ENCODE measurements at regions not wholly inside any gene's neighbourhood (a gene's known extent, or its start where the extent isn't known, plus 50 kb on each side); places are given as distances from the start of the nearest gene placed in this dataset.

GRCh38 chr2:7131261-7131660 lies 214.0 kb downstream of the RNF144A start:
- Mint-ChIP-seq H3K4me3 (no peak overlapping the region), H3K9me3 (no peaks in the 10 kb centered on the region), H3K27me3 (ENCODE audit: low read depth) (no peaks in the 10 kb centered on the region), H3K36me3 (ENCODE audit: low read depth) (peaks cover 3% of the 10 kb centered on the region), H3K27ac (no peak overlapping the region), H3K4me1 (peaks cover 6% of the 10 kb centered on the region)
- TF ChIP-seq CTCF (IDR thresholded peaks at IDR 0.05; ENCODE audit: unreplicated experiment in 3 of 3), result no peak

GRCh38 chr2:7132753-7133152 lies 215.5 kb downstream of the RNF144A start:
- Mint-ChIP-seq H3K4me3 (no peak overlapping the region), H3K9me3 (no peaks in the 10 kb centered on the region), H3K27ac (no peak overlapping the region), H3K27me3 (ENCODE audit: low read depth) (no peaks in the 10 kb centered on the region), H3K36me3 (ENCODE audit: low read depth) (peaks cover 3% of the 10 kb centered on the region), H3K4me1 (peaks cover 6% of the 10 kb centered on the region)
- TF ChIP-seq CTCF (IDR thresholded peaks at IDR 0.05; ENCODE audit: unreplicated experiment in 3 of 3), result no peak

GRCh38 chr2:7133521-7133920 lies 216.3 kb downstream of the RNF144A start:
- no peaks in the 10 kb centered on the region for H3K27me3 Mint-ChIP-seq (ENCODE audit: low read depth)
- no peak for TF ChIP-seq CTCF (IDR thresholded peaks at IDR 0.05; ENCODE audit: unreplicated experiment in 3 of 3)
- no peak overlapping the region for H3K4me3 Mint-ChIP-seq
- peaks cover 1% of the 10 kb centered on the region for H3K36me3 Mint-ChIP-seq (ENCODE audit: low read depth)
- H3K4me1 Mint-ChIP-seq, result peaks cover 6% of the 10 kb centered on the region
- no peak overlapping the region for H3K27ac Mint-ChIP-seq
- H3K9me3 Mint-ChIP-seq, result no peaks in the 10 kb centered on the region

GRCh38 chr2:7140306-7140705 lies 223.1 kb downstream of the RNF144A start:
- Mint-ChIP-seq H3K27ac (no peak overlapping the region), H3K9me3 (peaks cover 19% of the 10 kb centered on the region), H3K4me3 (no peak overlapping the region), H3K27me3 (ENCODE audit: low read depth) (no peaks in the 10 kb centered on the region), H3K4me1 (no peaks in the 10 kb centered on the region), H3K36me3 (ENCODE audit: low read depth) (peaks cover 8% of the 10 kb centered on the region)
- TF ChIP-seq CTCF (IDR thresholded peaks at IDR 0.05; ENCODE audit: unreplicated experiment in 3 of 3), result no peak

- H3K9me3 Mint-ChIP-seq, result peaks cover 13% of the 10 kb centered on the region
- H3K4me1 Mint-ChIP-seq, result no peaks in the 10 kb centered on the region
- no peak for TF ChIP-seq CTCF (IDR thresholded peaks at IDR 0.05; ENCODE audit: unreplicated experiment in 3 of 3)
Measured at GRCh38 chr2:7145707-7146106, 228.5 kb downstream of the RNF144A start.

GRCh38 chr2:7146151-7146550 lies 228.9 kb downstream of the RNF144A start:
- Mint-ChIP-seq H3K36me3 (ENCODE audit: low read depth) (peaks cover 5% of the 10 kb centered on the region), H3K27me3 (ENCODE audit: low read depth) (no peaks in the 10 kb centered on the region), H3K4me3 (no peak overlapping the region), H3K27ac (peak overlapping the region; percentile 72 to 92 (median 90)), H3K4me1 (no peaks in the 10 kb centered on the region), H3K9me3 (peaks cover 12% of the 10 kb centered on the region)
- TF ChIP-seq CTCF (IDR thresholded peaks at IDR 0.05; ENCODE audit: unreplicated experiment in 3 of 3), result no peak

More at GRCh38 chr2:7145707-7146106, 228.5 kb downstream of the RNF144A start:
- Mint-ChIP-seq H3K27me3 (ENCODE audit: low read depth) (no peaks in the 10 kb centered on the region), H3K36me3 (ENCODE audit: low read depth) (peaks cover 7% of the 10 kb centered on the region), H3K27ac (peak overlapping the region in 1 of 3 experiments; percentile 92), H3K4me3 (no peak overlapping the region)

Measured in nephron (organoid).